ENCODE measurements at regions not wholly inside any gene's neighbourhood (a gene's known extent, or its start where the extent isn't known, plus 50 kb on each side); places are given as distances from the start of the nearest gene placed in this dataset.

DNA sequence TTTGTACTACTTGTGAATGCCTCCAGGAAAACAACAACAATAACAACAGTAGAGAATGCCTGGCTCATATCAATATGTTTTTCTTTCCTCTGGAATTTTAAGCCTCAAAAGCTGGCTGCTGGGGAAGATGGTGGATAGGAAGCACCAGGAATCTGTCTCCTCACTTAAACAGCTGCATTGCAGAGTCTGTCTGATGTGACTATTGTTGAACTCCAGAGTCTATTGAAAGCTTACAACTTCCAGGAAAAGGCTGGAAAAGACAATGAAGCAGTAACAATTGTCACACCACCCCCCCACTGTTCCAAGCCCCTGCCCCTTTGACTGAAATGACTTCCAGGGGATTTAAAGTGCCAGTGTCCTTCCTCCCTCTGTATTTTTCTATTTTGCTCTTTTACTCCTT, 309.7 kb downstream of the BMP4 start:
- TF ChIP-seq, protein P1, sequence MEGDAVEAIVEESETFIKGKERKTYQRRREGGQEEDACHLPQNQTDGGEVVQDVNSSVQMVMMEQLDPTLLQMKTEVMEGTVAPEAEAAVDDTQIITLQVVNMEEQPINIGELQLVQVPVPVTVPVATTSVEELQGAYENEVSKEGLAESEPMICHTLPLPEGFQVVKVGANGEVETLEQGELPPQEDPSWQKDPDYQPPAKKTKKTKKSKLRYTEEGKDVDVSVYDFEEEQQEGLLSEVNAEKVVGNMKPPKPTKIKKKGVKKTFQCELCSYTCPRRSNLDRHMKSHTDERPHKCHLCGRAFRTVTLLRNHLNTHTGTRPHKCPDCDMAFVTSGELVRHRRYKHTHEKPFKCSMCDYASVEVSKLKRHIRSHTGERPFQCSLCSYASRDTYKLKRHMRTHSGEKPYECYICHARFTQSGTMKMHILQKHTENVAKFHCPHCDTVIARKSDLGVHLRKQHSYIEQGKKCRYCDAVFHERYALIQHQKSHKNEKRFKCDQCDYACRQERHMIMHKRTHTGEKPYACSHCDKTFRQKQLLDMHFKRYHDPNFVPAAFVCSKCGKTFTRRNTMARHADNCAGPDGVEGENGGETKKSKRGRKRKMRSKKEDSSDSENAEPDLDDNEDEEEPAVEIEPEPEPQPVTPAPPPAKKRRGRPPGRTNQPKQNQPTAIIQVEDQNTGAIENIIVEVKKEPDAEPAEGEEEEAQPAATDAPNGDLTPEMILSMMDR (IDR thresholded peaks at IDR 0.05): no peak
- no peak for TF ChIP-seq EZH2 (IDR thresholded peaks at IDR 0.05; ENCODE audit: borderline replicate concordance, insufficient read depth, low read depth, low read length, poor library complexity, severe bottlenecking)

All from B cell (primary cell).